SK-N-MC (cell line): ENCODE measurements at regions not wholly inside any gene's neighbourhood (a gene's known extent, or its start where the extent isn't known, plus 50 kb on each side); places are given as distances from the start of the nearest gene placed in this dataset.

ENCODE experiments used
- DNase-seq: peaks from one replicate; pipeline ENCODE4 v3.0.0-alpha.2; 2011; ENCODE audit warnings: low read depth, low spot score
- H3K27ac ChIP-seq: fragments of 200-600 bp; sonication (generic); 2 replicates; pipeline ENCODE4 v1.5.1; 2016; ENCODE audit warnings: mixed run types
- H3K36me3 ChIP-seq: fragments of 200-600 bp; sonication (generic); 2 replicates; pipeline ENCODE4 v1.6.1; 2017; ENCODE audit warnings: antibody characterized with exemption, low read length, mixed read lengths; ENCODE audit not compliant: insufficient read depth
- H3K4me3 ChIP-seq: fragments of 200-600 bp; sonication (generic); 2 replicates; pipeline ENCODE4 v1.5.1; 2016
- H3K9ac ChIP-seq: fragments of 200-600 bp; sonication (generic); 2 replicates; pipeline ENCODE4 v1.8.0; 2017; ENCODE audit warnings: mixed run types, mixed read lengths; ENCODE audit not compliant: insufficient read length
- H3K9me3 ChIP-seq: fragments of 200-600 bp; sonication (generic); 2 replicates; pipeline ENCODE4 v1.6.1; 2017; ENCODE audit warnings: low read depth, mild to moderate bottlenecking, antibody characterized with exemption, low read length, moderate library complexity, mixed read lengths
- EZH2 ChIP-seq: fragments of 200-600 bp; sonication (generic); IDR thresholded peaks from one replicate; pipeline ENCODE4 v1.6.1; 2017; ENCODE audit warnings: antibody characterized with exemption
- FOXP2 ChIP-seq: optimal IDR thresholded peaks from 2 replicates; pipeline ENCODE3; 2011; ENCODE audit warnings: mild to moderate bottlenecking, moderate library complexity; ENCODE audit not compliant: insufficient read depth; ENCODE audit errors: extremely low read length, control extremely low read depth
- POLR2AphosphoS5 ChIP-seq: IDR thresholded peaks from 2 replicates; pipeline ENCODE4 v1.6.1; 2012; ENCODE audit warnings: mild to moderate bottlenecking, low read depth, low read length, borderline replicate concordance

DNA sequence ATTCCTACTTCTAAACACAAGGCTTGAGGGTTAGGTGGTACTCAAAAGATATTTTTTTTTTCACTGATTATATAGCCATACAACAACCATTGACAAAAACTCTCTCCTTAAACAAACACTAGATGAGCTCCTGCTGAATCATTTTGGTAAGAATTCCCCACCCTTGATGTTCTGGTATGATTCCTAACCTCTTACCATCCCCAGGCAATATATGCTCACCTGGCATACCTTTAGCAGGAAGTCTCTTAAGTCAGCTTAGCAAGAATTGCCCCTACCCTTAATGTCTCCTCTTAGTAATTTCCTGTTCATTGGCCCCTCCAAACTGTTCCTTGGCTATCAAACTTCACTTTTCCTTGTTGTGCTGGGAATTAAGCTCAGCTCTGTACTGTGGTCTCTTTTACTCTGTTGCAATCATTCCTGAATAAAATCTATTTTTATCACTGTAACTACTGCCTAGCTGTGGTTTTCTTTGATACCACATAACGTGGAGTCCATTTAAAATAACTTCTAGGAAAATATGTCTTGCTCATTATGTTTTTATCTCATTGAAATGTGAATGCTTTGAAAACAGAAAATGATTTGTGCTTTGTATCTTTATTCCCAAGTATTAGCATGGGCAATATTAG is 712.6 kb downstream of the SLC16A7 start:
- TF ChIP-seq FOXP2 (no peak), POLR2AphosphoS5 (no peak), EZH2 (no peak)
- no peaks in the 10 kb centered on the region for H3K9me3 ChIP-seq
- DNase-seq, result no peak
- H3K27ac ChIP-seq, result no peak overlapping the region
- H3K36me3 ChIP-seq, result no peaks in the 10 kb centered on the region
- no peak overlapping the region for H3K9ac ChIP-seq
- no peak overlapping the region for H3K4me3 ChIP-seq

DNA sequence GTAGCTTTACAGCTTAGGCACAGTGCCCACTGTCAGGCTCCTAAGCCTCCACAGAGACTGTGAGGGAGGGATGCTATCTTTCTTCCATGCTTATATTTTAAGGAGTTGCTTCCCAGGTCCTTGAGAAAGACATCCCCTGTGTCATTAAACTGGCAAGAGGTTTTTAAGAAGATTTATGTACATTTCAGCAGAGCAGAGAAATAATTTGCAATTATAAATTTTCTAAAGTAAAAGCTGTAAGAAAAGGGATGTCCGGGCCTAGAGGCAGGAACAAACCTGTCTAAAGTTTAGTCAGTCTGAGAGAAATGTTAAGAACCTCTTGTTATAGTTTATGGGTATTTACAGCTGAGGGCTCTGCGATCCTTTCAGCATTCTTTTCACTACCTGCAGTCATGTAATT is 716.1 kb downstream of the SLC16A7 start:
- H3K27ac ChIP-seq, result no peak overlapping the region
- H3K4me3 ChIP-seq, result no peak overlapping the region
- H3K9ac ChIP-seq, result no peak overlapping the region
- DNase-seq, result no peak
- no peaks in the 10 kb centered on the region for H3K9me3 ChIP-seq
- TF ChIP-seq EZH2, result no peak
- no peak for TF ChIP-seq POLR2AphosphoS5
- TF ChIP-seq FOXP2, result no peak
- H3K36me3 ChIP-seq, result no peaks in the 10 kb centered on the region

DNA sequence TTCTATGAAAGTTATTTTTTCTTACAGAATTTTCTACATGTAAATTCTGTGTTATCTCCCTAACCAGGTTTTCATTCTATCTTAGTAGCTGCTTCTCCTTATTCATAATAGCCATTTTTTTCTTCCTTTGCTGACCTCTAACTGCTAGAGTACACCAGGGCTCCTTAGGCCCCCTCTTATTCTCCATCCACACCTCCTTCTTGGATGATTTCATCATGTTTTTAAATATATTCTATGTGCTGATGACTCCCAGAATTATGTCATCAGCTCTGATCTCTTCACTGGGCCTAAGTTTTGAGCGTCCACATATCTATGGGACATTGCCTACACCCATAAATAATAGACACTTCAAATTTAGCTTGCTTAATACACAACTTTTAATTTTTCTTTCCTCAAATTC is 721.5 kb downstream of the SLC16A7 start:
- no peak for TF ChIP-seq EZH2
- TF ChIP-seq POLR2AphosphoS5, result no peak
- TF ChIP-seq FOXP2, result no peak
- no peak overlapping the region for H3K9ac ChIP-seq
- H3K9me3 ChIP-seq, result no peaks in the 10 kb centered on the region
- DNase-seq, result no peak
- H3K27ac ChIP-seq, result no peak overlapping the region
- H3K4me3 ChIP-seq, result no peak overlapping the region
- H3K36me3 ChIP-seq, result no peaks in the 10 kb centered on the region

DNA sequence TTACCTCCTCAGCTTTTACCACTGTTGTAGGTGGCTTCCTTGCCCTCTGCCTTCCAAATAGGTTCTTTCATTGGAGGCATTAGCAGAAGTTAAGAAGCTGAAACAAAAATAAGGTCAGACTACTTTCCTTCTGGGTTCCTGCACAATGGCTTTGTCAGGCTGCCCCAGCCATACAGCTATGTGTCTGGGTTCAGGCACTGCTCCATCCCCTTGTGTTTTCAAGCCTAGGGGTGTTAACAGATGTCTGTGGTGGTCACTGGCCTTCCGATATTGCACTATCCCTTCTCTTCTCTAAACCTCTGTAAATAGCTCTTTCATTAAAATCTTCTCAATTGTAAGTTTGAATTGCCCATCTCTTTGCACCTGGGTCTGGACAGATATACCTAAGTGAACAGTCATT is 728.9 kb downstream of the SLC16A7 start:
- no peak overlapping the region for H3K9ac ChIP-seq
- no peak overlapping the region for H3K27ac ChIP-seq
- H3K4me3 ChIP-seq, result no peak overlapping the region
- no peaks in the 10 kb centered on the region for H3K36me3 ChIP-seq
- TF ChIP-seq POLR2AphosphoS5 (no peak), EZH2 (no peak), FOXP2 (no peak)
- H3K9me3 ChIP-seq, result no peaks in the 10 kb centered on the region
- DNase-seq, result no peak

DNA sequence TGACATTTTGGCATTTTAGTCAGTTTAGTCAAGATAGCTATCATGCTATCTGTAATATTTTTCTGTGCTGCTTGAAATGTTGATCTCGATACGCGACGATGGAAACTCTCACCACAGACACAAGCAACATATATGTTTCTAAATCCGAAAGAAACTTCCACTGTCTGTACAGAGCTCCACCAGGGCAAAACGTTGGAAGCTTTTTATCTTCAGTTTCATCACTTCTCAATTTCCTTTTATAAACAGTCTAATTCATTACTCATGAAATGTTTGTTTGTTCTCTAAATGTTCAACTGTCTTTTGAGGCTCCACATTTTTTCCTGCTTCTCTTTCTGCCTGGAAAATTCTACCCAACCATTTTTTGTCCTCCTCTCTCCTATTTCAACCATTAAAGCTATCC is 737.6 kb downstream of the SLC16A7 start:
- DNase-seq, result no peak
- no peak overlapping the region for H3K9ac ChIP-seq
- no peak for TF ChIP-seq POLR2AphosphoS5
- no peak for TF ChIP-seq EZH2
- TF ChIP-seq FOXP2, result no peak
- H3K4me3 ChIP-seq, result no peak overlapping the region
- no peak overlapping the region for H3K27ac ChIP-seq
- H3K9me3 ChIP-seq, result no peaks in the 10 kb centered on the region; the same call in 1 of the 2 replicates
- no peaks in the 10 kb centered on the region for H3K36me3 ChIP-seq

DNA sequence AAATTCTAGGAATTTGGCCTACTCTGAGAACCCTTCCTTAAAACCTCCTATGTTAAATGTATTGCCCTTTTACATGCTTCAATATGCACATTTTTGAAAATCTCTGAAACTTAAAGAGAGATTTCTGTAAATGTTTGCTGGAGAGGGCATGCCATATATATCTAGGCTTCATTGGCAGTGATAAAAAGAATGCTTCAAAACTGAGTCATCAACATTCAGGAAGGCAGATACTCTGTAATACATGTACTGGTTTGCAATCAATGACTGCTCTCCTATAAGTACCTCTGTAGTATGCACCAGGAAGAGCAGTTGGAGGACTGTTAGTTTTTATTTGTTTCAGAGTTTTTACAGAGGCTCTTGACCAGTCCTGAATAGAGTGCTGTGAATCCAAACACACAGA is 739.9 kb downstream of the SLC16A7 start:
- H3K4me3 ChIP-seq, result no peak overlapping the region
- H3K27ac ChIP-seq, result no peak overlapping the region; the same call in 1 of the 2 replicates
- no peaks in the 10 kb centered on the region; the same call in 1 of the 2 replicates for H3K9me3 ChIP-seq
- no peak overlapping the region for H3K9ac ChIP-seq
- no peak for DNase-seq
- no peaks in the 10 kb centered on the region for H3K36me3 ChIP-seq
- TF ChIP-seq EZH2 (no peak), POLR2AphosphoS5 (no peak), FOXP2 (no peak)

DNA sequence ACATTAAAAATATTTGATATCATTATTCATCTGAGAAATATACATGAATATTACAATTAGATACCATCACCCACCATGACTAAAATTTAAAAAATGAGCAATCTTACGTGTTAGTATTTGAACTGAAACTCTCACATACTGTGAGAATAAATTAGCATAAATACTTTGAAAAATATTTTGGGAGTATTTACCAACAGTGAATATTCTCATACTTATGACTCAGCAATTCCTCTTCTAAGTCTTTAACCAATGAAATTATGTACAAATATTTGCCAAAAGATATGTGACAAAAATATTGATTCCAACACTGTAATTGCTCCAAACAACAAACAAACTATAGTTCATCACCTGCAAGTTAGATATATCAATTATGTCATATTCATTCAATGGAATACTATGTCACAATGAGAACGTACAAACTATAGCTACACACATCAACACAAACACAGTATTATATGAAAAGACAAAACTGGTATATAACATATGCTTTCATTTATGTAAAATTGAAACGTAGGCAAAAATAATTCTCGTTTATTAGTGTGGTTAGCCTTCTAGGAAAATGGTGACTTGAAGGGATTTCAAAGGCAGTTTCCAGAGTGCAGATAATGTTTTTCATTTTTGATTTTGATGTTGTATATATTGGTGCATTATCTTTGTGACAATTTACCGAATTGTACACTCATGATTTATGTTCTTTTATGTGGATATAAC is 742.2 kb downstream of the SLC16A7 start:
- Histone ChIP-seq H3K9me3 (no peaks in the 10 kb centered on the region; the same call in 1 of the 2 replicates), H3K9ac (no peak overlapping the region), H3K27ac (peak overlapping the region; percentile 88), H3K36me3 (no peaks in the 10 kb centered on the region), H3K4me3 (peak overlapping the region; percentile 66)
- TF ChIP-seq POLR2AphosphoS5, result no peak; the same call in 1 of the 2 replicates
- no peak for TF ChIP-seq FOXP2
- TF ChIP-seq EZH2, result no peak
- peak; percentile 50 for DNase-seq

DNA sequence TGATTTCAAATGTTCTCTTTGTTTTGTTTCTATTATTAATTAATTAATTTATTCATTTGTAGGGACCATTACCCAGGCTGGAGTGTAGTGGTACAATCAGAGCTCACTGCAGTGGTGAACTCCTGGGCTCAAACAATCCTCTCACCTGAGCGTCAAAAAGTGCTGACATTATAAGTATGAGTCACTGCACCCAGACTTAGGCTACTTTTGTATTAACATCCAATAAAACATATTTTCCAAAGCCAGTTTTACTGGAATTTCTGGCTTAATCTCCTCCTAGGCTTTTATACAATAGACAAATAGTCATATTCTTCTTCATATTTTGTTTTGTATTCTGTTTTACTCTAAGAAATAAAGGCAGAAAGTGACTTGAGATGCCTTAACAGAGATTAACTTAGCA is 749.6 kb downstream of the SLC16A7 start:
- no peak for TF ChIP-seq POLR2AphosphoS5
- no peak for TF ChIP-seq EZH2
- no peak for TF ChIP-seq FOXP2
- H3K27ac ChIP-seq, result no peak overlapping the region
- no peak overlapping the region for H3K4me3 ChIP-seq
- DNase-seq, result no peak
- no peaks in the 10 kb centered on the region for H3K36me3 ChIP-seq
- H3K9ac ChIP-seq, result no peak overlapping the region
- no peaks in the 10 kb centered on the region for H3K9me3 ChIP-seq
